ENCODE measurements at regions not wholly inside any gene's neighbourhood (a gene's known extent, or its start where the extent isn't known, plus 50 kb on each side); places are given as distances from the start of the nearest gene placed in this dataset.

DNA sequence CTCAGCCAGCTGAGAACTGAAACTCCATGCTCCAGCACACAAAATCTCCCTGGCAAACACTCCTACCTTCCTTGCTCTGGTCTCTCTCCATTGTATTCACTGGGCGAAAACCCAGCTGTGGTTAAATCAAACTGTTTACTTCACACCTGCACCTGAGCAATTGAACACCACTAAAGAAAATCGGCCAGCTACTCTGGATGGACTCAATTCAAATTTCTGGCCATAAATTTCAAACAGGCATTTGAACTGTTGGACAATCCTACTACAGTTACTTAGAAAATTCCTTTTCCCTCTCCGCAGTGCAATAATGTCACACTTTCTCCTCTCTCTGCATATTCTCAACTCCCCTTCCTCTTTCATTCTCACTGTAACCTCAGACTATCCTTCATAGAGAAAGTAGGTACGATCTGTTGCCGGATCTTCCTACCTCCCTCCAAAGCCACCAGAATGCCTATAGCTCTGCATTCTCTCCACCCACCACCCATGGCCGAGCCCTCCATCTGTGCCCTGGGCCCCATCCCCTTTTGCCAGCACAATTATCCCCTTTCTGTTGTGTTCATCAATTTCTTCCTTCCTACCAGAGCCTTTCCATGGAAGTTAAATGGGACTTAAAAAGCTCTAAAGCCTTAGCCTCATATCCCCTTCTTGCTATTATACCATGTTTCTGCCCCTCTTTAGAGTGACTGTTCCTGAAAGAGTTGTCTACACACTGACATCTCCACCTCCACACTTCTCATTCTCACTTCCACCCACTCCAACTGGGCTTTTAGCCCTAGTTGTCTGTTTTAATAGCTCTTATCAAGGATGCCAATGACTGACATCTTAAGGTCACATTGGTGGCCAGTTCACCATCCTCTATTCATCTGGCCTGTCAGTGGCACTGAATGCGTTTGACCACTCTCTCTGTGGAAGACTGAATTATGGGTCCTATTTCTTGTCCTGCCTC, 127.5 kb upstream of the SLC1A4 start:
- no peak overlapping the region for H3K4me3 ChIP-seq (ENCODE audit: low read length)
- TF ChIP-seq, protein P1, sequence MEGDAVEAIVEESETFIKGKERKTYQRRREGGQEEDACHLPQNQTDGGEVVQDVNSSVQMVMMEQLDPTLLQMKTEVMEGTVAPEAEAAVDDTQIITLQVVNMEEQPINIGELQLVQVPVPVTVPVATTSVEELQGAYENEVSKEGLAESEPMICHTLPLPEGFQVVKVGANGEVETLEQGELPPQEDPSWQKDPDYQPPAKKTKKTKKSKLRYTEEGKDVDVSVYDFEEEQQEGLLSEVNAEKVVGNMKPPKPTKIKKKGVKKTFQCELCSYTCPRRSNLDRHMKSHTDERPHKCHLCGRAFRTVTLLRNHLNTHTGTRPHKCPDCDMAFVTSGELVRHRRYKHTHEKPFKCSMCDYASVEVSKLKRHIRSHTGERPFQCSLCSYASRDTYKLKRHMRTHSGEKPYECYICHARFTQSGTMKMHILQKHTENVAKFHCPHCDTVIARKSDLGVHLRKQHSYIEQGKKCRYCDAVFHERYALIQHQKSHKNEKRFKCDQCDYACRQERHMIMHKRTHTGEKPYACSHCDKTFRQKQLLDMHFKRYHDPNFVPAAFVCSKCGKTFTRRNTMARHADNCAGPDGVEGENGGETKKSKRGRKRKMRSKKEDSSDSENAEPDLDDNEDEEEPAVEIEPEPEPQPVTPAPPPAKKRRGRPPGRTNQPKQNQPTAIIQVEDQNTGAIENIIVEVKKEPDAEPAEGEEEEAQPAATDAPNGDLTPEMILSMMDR (IDR thresholded peaks at IDR 0.05; ENCODE audit: insufficient read depth, low read depth, low read length, missing control alignments) = no peak
- no peak for DNase-seq (ENCODE audit: low read depth)

DNA sequence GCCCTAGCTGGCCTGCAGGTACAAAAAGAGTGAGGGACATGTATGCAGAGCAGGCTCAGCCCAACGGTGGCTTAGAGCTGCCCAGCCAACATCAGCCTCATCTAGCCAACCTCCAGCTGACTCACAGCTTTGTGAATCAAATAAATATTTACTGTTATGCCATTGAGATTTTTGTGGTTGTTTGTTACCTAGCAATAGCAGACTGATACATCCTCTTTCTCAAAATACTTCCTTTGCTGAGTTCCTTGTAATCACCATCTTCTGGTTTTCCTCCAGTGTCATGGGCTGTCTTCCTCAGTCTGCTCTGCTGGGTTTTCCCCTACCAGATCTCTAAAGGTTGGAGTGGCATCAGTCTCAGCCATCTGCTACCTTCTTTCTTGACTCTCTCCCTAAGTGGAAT, 126.6 kb upstream of the SLC1A4 start:
- TF ChIP-seq, protein P1 (IDR thresholded peaks at IDR 0.05; ENCODE audit: insufficient read depth, low read depth, low read length, missing control alignments) = no peak
- no peak overlapping the region for H3K4me3 ChIP-seq (ENCODE audit: low read length)
- DNase-seq (ENCODE audit: low read depth) = no peak

DNA sequence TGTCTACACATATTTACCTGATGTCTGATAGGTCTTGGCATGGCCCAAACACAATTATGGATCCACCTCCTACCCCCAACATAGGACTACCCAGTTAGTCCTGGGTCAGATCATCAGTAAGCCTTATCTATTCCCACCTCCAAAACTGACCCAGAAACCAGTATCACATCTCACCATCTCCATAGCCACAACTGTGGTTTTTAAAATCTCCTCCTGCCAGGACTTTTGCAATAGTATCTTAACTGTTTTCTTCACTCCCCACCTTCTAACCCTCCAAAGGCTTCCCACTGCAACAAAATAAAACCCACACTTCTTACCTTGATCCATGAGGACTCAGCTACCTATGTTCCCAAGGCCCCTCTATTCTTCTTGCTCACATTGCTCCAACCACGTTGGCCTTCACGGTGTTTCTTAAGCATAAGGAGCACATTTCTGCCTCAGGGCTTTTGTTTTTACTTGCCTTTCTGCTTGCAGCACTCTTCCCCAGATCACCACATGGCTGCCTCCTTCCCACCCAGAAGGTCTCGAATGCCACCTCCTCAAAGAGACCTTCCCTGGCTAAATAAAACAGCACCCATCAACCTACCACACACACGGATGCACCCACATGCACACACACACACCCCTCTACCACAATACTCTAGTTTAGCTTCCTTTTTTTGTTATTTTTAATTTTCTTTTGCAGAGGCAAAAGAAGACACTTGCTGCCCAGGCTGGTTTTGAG, 125.9 kb upstream of the SLC1A4 start:
- no peak for DNase-seq (ENCODE audit: low read depth)
- TF ChIP-seq, protein P1 (IDR thresholded peaks at IDR 0.05; ENCODE audit: insufficient read depth, low read depth, low read length, missing control alignments) = no peak
- no peak overlapping the region for H3K4me3 ChIP-seq (ENCODE audit: low read length)

DNA sequence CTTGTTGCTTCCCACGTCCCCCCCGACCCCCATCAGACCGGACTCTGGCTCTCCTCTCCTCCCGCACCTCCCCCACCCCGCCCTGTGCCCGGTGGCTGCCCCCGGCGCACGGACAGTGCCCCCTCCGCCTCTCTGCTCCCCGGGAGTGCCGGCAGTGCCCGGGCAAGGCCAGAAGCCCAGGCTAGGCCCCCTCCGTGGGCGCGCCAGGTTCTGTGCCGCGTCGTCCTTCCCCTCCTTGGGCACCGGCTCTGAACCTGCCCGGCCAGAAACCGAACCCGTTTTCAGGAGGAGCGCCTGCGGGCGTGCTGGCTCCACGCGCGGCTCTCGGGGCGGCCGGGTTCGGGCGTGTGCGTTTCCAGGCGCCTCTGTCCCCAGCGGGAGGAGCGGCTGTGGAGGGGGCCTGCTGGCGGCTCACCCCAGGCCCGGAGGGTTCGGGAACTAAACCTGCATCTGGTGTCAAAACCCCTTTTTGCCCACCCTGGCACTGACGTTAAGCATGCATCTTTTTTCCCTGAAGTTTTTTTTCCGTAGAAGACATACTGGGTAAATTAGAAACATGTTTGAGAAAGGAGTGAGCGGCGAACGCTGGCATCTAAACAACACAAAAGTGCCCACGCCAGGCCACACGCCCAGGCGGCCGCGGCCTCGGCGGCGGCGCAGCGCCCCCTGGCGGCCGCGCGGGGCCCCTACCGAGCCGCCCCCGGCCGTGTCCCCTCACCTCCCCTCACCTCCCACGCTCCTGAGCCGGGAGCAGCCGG, 123.9 kb upstream of the SLC1A4 start:
- DNase-seq (ENCODE audit: low read depth) = peak; percentile 76
- H3K4me3 ChIP-seq (ENCODE audit: low read length) = peak overlapping the region; percentile 42
- TF ChIP-seq, protein P1 (IDR thresholded peaks at IDR 0.05; ENCODE audit: insufficient read depth, low read depth, low read length, missing control alignments) = peak; percentile 31

DNA sequence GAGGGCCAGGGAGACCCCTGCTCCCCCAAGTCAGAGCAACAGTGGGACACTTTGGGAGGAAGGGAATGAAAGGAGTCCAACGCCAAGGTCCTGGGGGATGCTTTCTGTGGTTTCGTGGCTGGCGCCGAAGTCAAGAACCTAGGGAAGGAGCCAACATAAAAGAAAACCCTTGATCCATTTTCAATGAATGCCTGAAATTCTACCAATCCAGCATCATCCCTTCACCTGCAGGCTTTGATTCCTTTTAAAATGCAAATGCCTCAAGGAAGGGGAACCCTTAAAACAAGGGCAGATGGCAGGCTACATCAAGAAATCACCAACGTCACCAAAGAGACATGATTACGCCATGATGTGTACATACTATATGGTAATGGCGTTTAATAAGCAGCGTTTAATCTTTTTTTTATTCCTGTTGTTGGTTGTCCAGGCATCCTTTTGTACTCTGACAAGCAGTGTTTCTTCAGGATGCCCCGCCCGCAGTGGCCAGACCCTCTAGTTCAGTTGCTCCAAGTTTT, 123.3 kb upstream of the SLC1A4 start:
- H3K4me3 ChIP-seq (ENCODE audit: low read length) = peak overlapping the region; percentile 24
- DNase-seq (ENCODE audit: low read depth) = no peak
- TF ChIP-seq, protein P1 (IDR thresholded peaks at IDR 0.05; ENCODE audit: insufficient read depth, low read depth, low read length, missing control alignments) = no peak

DNA sequence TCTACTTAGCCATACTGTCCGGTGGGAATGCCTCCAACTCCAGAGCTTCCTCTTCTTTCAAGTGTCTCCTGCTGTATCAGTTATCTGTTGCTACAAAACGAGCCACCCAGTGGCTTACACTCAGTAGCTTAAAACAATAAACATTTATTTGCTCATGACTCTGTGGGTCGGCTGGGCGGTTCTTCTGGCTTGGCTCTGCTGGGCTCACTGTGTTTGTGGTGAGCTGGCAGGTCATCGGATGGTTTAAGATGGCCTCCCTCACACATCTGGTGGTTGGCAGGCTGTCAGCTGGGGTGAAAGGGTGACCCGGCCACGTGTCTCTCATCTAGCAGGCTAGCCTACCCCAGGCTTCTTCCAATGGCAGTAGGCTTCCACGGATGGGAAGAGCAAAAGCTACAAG, 122.4 kb upstream of the SLC1A4 start:
- TF ChIP-seq, protein P1 (IDR thresholded peaks at IDR 0.05; ENCODE audit: insufficient read depth, low read depth, low read length, missing control alignments) = no peak
- no peak for DNase-seq (ENCODE audit: low read depth)
- no peak overlapping the region for H3K4me3 ChIP-seq (ENCODE audit: low read length)
